A673 (cell line): ENCODE measurements at regions not wholly inside any gene's neighbourhood (a gene's known extent, or its start where the extent isn't known, plus 50 kb on each side); places are given as distances from the start of the nearest gene placed in this dataset.

Experiments
- CTCF ChIP-seq: fragments of 300-800, 200-600 bp; sonication (generic); conservative IDR thresholded peaks from 2 replicates; pipeline ENCODE4 v1.5.1; 2017; ENCODE audit warnings: low read depth, mild to moderate bottlenecking, antibody characterized with exemption, low read length, moderate library complexity, mixed read lengths
- EZH2 ChIP-seq: fragments of 200-600 bp; sonication (generic); IDR thresholded peaks from 2 replicates; pipeline ENCODE4 v1.6.1; 2017; ENCODE audit warnings: borderline replicate concordance, low read depth, mild to moderate bottlenecking, mixed read lengths, antibody characterized with exemption, low read length; ENCODE audit not compliant: poor library complexity, severe bottlenecking

- TF ChIP-seq CTCF (no peak), EZH2 (no peak)
Measured at GRCh38 chr5:8521991-8522390, 653.0 kb downstream of the MTRR start.
